GM23338 (cell line): ENCODE measurements at regions not wholly inside any gene's neighbourhood (a gene's known extent, or its start where the extent isn't known, plus 50 kb on each side); places are given as distances from the start of the nearest gene placed in this dataset.

Experiments
- ATAC-seq: fragments of 200-7000 bp; cut with Tn5 transposase; 3 replicates; pipeline ENCODE4 v1.9.1; 2020
- DNase-seq: peaks from one replicate; pipeline ENCODE4 v3.0.0-alpha.2; 2015; ENCODE audit warnings: low spot score
- H2AFZ ChIP-seq: fragments of 200-600 bp; sonication (generic); 2 replicates; pipeline ENCODE4 v1.8.0; 2016; ENCODE audit warnings: antibody characterized with exemption, mild to moderate bottlenecking, moderate library complexity
- H3F3A ChIP-seq: fragments of 200-600 bp; sonication (generic); replicated peaks from 2 replicates; pipeline ENCODE4 v1.8.0; 2017; ENCODE audit warnings: antibody characterized with exemption, mixed run types, low read depth
- H3K27ac ChIP-seq: fragments of 200-600 bp; sonication (generic); 2 replicates; pipeline ENCODE4 v1.6.1; 2016; ENCODE audit warnings: low read depth
- H3K27me3 ChIP-seq: fragments of 200-600 bp; sonication (generic); 2 replicates; pipeline ENCODE4 v1.8.0; 2016; ENCODE audit warnings: mild to moderate bottlenecking, mixed run types, moderate library complexity; ENCODE audit not compliant: insufficient read depth
- H3K36me3 ChIP-seq: fragments of 200-600 bp; sonication (generic); 2 replicates; pipeline ENCODE4 v1.8.0; 2016; ENCODE audit warnings: mild to moderate bottlenecking; ENCODE audit not compliant: insufficient read depth
- H3K4me1 ChIP-seq: fragments of 200-600 bp; sonication (generic); 2 replicates; pipeline ENCODE4 v1.8.0; 2016; ENCODE audit warnings: mild to moderate bottlenecking, moderate library complexity; ENCODE audit not compliant: insufficient read depth
- H3K4me2 ChIP-seq: fragments of 200-600 bp; sonication (generic); 2 replicates; pipeline ENCODE4 v1.7.1; 2017; ENCODE audit warnings: mixed run types
- H3K4me3 ChIP-seq: fragments of 200-600 bp; sonication (generic); 2 replicates; pipeline ENCODE4 v1.6.1; 2016; ENCODE audit warnings: mixed run types
- H3K79me2 ChIP-seq: fragments of 200-600 bp; sonication (generic); replicated peaks from 2 replicates; pipeline ENCODE4 v1.8.0; 2017; ENCODE audit warnings: mild to moderate bottlenecking; ENCODE audit not compliant: insufficient read depth
- H3K9me2 ChIP-seq: fragments of 200-600 bp; sonication (generic); 2 replicates; pipeline ENCODE4 v1.8.0; 2017; ENCODE audit not compliant: insufficient read depth
- H4K20me1 ChIP-seq: fragments of 200-600 bp; sonication (generic); replicated peaks from 2 replicates; pipeline ENCODE4 v1.8.0; 2017; ENCODE audit warnings: mild to moderate bottlenecking; ENCODE audit not compliant: insufficient read depth
- H3K27ac Mint-ChIP-seq: 2 replicates; pipeline ENCODE4 v1.8.0; 2020; ENCODE audit warnings: inconsistent platforms, mild to moderate bottlenecking, moderate library complexity, mixed read lengths
- H3K27me3 Mint-ChIP-seq: 3 replicates; pipeline ENCODE4 v1.8.0; 2022; ENCODE audit warnings: low read depth, mild to moderate bottlenecking, moderate library complexity, mixed read lengths, inconsistent platforms; ENCODE audit not compliant: insufficient read depth, poor library complexity
- H3K36me3 Mint-ChIP-seq: 3 replicates; pipeline ENCODE4 v1.8.0; 2021; ENCODE audit warnings: low read depth, mild to moderate bottlenecking, inconsistent platforms, moderate library complexity, mixed read lengths
- H3K4me1 Mint-ChIP-seq: 3 replicates; pipeline ENCODE4 v1.8.0; 2020; ENCODE audit warnings: mild to moderate bottlenecking, inconsistent platforms, mixed read lengths
- H3K4me3 Mint-ChIP-seq: 3 replicates; pipeline ENCODE4 v1.8.0; 2021; ENCODE audit warnings: moderate library complexity, mild to moderate bottlenecking, inconsistent platforms, mixed read lengths
- H3K9me3 Mint-ChIP-seq: 3 replicates; pipeline ENCODE4 v1.8.0; 2020; ENCODE audit warnings: moderate library complexity, mild to moderate bottlenecking, inconsistent platforms, mixed read lengths
- CREB1 ChIP-seq: fragments of 250-450 bp; sonication (Bioruptor Pico); IDR thresholded peaks from 2 replicates; pipeline ENCODE4 v1.5.0; 2020; ENCODE audit warnings: low read depth, mild to moderate bottlenecking, moderate library complexity
- EZH2 ChIP-seq: fragments of 200-600 bp; sonication (generic); IDR thresholded peaks from one replicate; pipeline ENCODE4 v1.8.0; 2017; ENCODE audit warnings: antibody characterized with exemption, mild to moderate bottlenecking, low read depth; ENCODE audit not compliant: unreplicated experiment
- EZH2phosphoT487 ChIP-seq: fragments of 200-600 bp; sonication (generic); IDR thresholded peaks from one replicate; pipeline ENCODE4 v1.8.1; 2018; ENCODE audit warnings: antibody characterized with exemption; ENCODE audit not compliant: unreplicated experiment
- JUNB ChIP-seq: IDR thresholded peaks from one replicate; pipeline ENCODE4 v1.6.1; 2016; ENCODE audit warnings: antibody characterized with exemption; ENCODE audit not compliant: unreplicated experiment
- NANOG ChIP-seq: IDR thresholded peaks from 2 replicates; pipeline ENCODE4 v1.6.1; 2016; ENCODE audit warnings: antibody characterized with exemption, borderline replicate concordance
- POLR2AphosphoS5 ChIP-seq: IDR thresholded peaks from 2 replicates; pipeline ENCODE4 v1.6.1; 2016; ENCODE audit warnings: antibody characterized with exemption, low read depth
- STAT1 ChIP-seq: IDR thresholded peaks from one replicate; pipeline ENCODE4 v1.6.1; 2016; ENCODE audit warnings: antibody characterized with exemption; ENCODE audit not compliant: unreplicated experiment
- ZNF114 ChIP-seq: fragments of 250-450 bp; sonication (Bioruptor Pico); IDR thresholded peaks from 2 replicates; pipeline ENCODE4 v1.5.0; 2020; ENCODE audit warnings: mild to moderate bottlenecking, moderate library complexity
- ZNF331 ChIP-seq: fragments of 250-450 bp; sonication (Bioruptor Pico); IDR thresholded peaks from 2 replicates; pipeline ENCODE4 v1.5.0; 2020; ENCODE audit warnings: low read depth, mild to moderate bottlenecking, moderate library complexity
- TF ChIP-seq, protein P1 (sequence below): IDR thresholded peaks from 2 replicates; pipeline ENCODE4 v1.6.1; 2016; ENCODE audit warnings: antibody characterized with exemption
- TF ChIP-seq, protein P2 (sequence below), 2 experiments: fragments of 200-600 bp in 1 of 2; sonication (generic) in 1 of 2; conservative IDR thresholded peaks; 2 replicates each; pipeline versions ENCODE4 v1.5.1 to v1.6.1; 2016 to 2017; ENCODE audit warnings: antibody characterized with exemption in 2 of 2, low read depth in 2 of 2, mild to moderate bottlenecking in 2 of 2, moderate library complexity in 1 of 2
- TF ChIP-seq, protein P3 (sequence below): fragments of 250-450 bp; sonication (Bioruptor Pico); IDR thresholded peaks from 2 replicates; pipeline ENCODE4 v1.5.0; 2020; ENCODE audit warnings: mild to moderate bottlenecking, moderate library complexity
- TF ChIP-seq, protein P4 (sequence below): IDR thresholded peaks from one replicate; pipeline ENCODE4 v1.6.1; 2018; ENCODE audit warnings: antibody characterized with exemption; ENCODE audit not compliant: unreplicated experiment

DNA sequence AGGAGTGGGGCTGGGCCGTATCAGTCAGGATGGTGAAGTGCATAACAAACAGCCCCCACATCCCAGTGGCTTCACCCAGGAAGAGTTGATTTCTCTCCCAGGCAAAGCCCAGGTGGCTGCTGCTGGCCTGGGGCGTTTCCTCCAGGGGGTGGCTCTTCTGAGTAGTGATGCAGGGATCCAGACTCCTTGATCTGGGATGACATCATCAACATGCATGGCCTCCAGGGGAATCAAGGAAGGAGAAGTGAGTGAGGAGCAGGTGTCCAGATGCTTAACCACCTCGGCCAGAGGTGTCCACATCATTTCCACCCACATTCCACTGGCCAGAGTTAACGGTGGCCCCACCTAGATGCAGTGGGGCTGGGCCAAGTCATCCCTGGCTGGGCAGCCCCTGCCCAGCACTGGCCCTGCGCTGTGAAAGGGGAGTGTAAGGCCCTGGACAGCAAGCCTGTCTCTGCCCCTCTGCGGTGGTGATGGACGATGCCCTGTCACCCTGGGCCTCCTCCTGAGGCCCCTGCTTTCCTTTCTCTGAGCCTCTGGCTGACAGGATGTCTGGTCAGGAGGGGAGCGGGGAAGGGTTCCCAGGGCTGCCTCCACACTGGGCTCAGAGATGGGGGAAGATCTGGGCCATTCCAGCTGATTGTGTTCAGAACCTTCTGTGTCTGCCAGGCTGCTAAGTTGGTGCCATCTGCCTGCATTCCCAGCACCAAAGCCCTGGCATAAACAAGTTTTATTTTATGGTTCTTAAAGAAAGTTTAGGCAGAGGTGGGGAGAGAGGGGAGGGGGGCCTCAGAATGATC lies 598.2 kb downstream of the MATN1 start:
- no peaks in the 10 kb centered on the region for H3K4me1 ChIP-seq
- H3K9me2 ChIP-seq, result peaks cover 4% of the 10 kb centered on the region; the same call in 1 of the 2 replicates
- no peak for DNase-seq
- TF ChIP-seq EZH2 (no peak), ZNF114 (CRISPR knock-in tag) (no peak), NANOG (no peak), CREB1 (CRISPR knock-in tag) (no peak), ZNF331 (CRISPR knock-in tag) (no peak), POLR2AphosphoS5 (no peak), EZH2phosphoT487 (no peak), STAT1 (no peak), JUNB (no peak)
- TF ChIP-seq, protein P1, sequence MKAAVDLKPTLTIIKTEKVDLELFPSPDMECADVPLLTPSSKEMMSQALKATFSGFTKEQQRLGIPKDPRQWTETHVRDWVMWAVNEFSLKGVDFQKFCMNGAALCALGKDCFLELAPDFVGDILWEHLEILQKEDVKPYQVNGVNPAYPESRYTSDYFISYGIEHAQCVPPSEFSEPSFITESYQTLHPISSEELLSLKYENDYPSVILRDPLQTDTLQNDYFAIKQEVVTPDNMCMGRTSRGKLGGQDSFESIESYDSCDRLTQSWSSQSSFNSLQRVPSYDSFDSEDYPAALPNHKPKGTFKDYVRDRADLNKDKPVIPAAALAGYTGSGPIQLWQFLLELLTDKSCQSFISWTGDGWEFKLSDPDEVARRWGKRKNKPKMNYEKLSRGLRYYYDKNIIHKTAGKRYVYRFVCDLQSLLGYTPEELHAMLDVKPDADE, result no peak
- TF ChIP-seq, protein P2, sequence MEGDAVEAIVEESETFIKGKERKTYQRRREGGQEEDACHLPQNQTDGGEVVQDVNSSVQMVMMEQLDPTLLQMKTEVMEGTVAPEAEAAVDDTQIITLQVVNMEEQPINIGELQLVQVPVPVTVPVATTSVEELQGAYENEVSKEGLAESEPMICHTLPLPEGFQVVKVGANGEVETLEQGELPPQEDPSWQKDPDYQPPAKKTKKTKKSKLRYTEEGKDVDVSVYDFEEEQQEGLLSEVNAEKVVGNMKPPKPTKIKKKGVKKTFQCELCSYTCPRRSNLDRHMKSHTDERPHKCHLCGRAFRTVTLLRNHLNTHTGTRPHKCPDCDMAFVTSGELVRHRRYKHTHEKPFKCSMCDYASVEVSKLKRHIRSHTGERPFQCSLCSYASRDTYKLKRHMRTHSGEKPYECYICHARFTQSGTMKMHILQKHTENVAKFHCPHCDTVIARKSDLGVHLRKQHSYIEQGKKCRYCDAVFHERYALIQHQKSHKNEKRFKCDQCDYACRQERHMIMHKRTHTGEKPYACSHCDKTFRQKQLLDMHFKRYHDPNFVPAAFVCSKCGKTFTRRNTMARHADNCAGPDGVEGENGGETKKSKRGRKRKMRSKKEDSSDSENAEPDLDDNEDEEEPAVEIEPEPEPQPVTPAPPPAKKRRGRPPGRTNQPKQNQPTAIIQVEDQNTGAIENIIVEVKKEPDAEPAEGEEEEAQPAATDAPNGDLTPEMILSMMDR (conservative IDR thresholded peaks at IDR 0.05; ENCODE audit: low read depth in 2 of 2), result no peak
- TF ChIP-seq, protein P3, sequence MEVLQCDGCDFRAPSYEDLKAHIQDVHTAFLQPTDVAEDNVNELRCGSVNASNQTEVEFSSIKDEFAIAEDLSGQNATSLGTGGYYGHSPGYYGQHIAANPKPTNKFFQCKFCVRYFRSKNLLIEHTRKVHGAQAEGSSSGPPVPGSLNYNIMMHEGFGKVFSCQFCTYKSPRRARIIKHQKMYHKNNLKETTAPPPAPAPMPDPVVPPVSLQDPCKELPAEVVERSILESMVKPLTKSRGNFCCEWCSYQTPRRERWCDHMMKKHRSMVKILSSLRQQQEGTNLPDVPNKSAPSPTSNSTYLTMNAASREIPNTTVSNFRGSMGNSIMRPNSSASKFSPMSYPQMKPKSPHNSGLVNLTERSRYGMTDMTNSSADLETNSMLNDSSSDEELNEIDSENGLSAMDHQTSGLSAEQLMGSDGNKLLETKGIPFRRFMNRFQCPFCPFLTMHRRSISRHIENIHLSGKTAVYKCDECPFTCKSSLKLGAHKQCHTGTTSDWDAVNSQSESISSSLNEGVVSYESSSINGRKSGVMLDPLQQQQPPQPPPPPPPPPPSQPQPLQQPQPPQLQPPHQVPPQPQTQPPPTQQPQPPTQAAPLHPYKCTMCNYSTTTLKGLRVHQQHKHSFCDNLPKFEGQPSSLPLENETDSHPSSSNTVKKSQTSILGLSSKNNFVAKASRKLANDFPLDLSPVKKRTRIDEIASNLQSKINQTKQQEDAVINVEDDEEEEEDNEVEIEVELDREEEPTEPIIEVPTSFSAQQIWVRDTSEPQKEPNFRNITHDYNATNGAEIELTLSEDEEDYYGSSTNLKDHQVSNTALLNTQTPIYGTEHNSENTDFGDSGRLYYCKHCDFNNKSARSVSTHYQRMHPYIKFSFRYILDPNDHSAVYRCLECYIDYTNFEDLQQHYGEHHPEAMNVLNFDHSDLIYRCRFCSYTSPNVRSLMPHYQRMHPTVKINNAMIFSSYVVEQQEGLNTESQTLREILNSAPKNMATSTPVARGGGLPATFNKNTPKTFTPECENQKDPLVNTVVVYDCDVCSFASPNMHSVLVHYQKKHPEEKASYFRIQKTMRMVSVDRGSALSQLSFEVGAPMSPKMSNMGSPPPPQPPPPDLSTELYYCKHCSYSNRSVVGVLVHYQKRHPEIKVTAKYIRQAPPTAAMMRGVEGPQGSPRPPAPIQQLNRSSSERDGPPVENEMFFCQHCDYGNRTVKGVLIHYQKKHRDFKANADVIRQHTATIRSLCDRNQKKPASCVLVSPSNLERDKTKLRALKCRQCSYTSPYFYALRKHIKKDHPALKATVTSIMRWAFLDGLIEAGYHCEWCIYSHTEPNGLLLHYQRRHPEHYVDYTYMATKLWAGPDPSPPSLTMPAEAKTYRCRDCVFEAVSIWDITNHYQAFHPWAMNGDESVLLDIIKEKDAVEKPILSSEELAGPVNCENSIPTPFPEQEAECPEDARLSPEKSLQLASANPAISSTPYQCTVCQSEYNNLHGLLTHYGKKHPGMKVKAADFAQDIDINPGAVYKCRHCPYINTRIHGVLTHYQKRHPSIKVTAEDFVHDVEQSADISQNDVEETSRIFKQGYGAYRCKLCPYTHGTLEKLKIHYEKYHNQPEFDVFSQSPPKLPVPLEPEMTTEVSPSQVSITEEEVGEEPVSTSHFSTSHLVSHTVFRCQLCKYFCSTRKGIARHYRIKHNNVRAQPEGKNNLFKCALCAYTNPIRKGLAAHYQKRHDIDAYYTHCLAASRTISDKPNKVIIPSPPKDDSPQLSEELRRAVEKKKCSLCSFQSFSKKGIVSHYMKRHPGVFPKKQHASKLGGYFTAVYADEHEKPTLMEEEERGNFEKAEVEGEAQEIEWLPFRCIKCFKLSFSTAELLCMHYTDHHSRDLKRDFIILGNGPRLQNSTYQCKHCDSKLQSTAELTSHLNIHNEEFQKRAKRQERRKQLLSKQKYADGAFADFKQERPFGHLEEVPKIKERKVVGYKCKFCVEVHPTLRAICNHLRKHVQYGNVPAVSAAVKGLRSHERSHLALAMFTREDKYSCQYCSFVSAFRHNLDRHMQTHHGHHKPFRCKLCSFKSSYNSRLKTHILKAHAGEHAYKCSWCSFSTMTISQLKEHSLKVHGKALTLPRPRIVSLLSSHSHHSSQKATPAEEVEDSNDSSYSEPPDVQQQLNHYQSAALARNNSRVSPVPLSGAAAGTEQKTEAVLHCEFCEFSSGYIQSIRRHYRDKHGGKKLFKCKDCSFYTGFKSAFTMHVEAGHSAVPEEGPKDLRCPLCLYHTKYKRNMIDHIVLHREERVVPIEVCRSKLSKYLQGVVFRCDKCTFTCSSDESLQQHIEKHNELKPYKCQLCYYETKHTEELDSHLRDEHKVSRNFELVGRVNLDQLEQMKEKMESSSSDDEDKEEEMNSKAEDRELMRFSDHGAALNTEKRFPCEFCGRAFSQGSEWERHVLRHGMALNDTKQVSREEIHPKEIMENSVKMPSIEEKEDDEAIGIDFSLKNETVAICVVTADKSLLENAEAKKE (CRISPR knock-in tag), result no peak
- TF ChIP-seq, protein P4, sequence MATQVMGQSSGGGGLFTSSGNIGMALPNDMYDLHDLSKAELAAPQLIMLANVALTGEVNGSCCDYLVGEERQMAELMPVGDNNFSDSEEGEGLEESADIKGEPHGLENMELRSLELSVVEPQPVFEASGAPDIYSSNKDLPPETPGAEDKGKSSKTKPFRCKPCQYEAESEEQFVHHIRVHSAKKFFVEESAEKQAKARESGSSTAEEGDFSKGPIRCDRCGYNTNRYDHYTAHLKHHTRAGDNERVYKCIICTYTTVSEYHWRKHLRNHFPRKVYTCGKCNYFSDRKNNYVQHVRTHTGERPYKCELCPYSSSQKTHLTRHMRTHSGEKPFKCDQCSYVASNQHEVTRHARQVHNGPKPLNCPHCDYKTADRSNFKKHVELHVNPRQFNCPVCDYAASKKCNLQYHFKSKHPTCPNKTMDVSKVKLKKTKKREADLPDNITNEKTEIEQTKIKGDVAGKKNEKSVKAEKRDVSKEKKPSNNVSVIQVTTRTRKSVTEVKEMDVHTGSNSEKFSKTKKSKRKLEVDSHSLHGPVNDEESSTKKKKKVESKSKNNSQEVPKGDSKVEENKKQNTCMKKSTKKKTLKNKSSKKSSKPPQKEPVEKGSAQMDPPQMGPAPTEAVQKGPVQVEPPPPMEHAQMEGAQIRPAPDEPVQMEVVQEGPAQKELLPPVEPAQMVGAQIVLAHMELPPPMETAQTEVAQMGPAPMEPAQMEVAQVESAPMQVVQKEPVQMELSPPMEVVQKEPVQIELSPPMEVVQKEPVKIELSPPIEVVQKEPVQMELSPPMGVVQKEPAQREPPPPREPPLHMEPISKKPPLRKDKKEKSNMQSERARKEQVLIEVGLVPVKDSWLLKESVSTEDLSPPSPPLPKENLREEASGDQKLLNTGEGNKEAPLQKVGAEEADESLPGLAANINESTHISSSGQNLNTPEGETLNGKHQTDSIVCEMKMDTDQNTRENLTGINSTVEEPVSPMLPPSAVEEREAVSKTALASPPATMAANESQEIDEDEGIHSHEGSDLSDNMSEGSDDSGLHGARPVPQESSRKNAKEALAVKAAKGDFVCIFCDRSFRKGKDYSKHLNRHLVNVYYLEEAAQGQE, result no peak
- no peak for ATAC-seq
- no peaks in the 10 kb centered on the region for H3K79me2 ChIP-seq
- H3K36me3 ChIP-seq, result no peaks in the 10 kb centered on the region
- Mint-ChIP-seq H3K9me3 (peaks cover 4% of the 10 kb centered on the region), H3K4me3 (no peak overlapping the region), H3K36me3 (no peaks in the 10 kb centered on the region), H3K4me1 (no peaks in the 10 kb centered on the region), H3K27me3 (no peaks in the 10 kb centered on the region), H3K27ac (no peak overlapping the region)
- H4K20me1 ChIP-seq, result no peaks in the 10 kb centered on the region
- H3K4me2 ChIP-seq, result no peak overlapping the region
- no peaks in the 10 kb centered on the region for H3K27me3 ChIP-seq
- H3K27ac ChIP-seq, result no peak overlapping the region
- H2AFZ ChIP-seq, result no peak overlapping the region
- H3F3A ChIP-seq, result no peaks in the 10 kb centered on the region
- H3K4me3 ChIP-seq, result no peak overlapping the region
